ENCODE measurements at regions not wholly inside any gene's neighbourhood (a gene's known extent, or its start where the extent isn't known, plus 50 kb on each side); places are given as distances from the start of the nearest gene placed in this dataset.
"Not testable (repeated sequence)": the region's sequence is repeated elsewhere in the genome, so short reads cannot be mapped to it uniquely, and the experiment has no call there.

DNA sequence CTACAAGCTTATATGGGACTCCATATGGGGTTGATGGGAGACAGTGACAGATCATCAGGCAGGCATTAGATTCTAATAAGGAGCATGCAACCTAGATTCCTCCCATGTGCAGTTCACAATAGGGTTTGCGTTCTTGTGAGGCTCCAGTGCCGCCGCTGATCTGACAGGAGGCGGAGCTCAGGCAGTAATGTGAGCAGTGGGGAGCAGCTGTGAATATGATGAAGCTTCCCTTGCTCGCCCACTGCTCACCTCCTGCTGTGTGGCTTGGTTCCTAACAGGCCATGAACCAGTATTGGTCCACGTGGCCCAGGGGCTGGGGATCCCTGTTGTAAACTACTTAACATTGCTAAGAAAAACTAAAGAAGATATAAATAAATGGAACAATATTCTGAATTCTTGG, 378.4 kb downstream of the KCNRG start:
- ChIA-PET CTCF (no interaction called here), POLR2A (no interaction called here)
- TF ChIP-seq, protein P1, sequence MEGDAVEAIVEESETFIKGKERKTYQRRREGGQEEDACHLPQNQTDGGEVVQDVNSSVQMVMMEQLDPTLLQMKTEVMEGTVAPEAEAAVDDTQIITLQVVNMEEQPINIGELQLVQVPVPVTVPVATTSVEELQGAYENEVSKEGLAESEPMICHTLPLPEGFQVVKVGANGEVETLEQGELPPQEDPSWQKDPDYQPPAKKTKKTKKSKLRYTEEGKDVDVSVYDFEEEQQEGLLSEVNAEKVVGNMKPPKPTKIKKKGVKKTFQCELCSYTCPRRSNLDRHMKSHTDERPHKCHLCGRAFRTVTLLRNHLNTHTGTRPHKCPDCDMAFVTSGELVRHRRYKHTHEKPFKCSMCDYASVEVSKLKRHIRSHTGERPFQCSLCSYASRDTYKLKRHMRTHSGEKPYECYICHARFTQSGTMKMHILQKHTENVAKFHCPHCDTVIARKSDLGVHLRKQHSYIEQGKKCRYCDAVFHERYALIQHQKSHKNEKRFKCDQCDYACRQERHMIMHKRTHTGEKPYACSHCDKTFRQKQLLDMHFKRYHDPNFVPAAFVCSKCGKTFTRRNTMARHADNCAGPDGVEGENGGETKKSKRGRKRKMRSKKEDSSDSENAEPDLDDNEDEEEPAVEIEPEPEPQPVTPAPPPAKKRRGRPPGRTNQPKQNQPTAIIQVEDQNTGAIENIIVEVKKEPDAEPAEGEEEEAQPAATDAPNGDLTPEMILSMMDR (IDR thresholded peaks at IDR 0.05; ENCODE audit: control extremely low read depth, extremely low read depth, low read depth, missing control alignments) = no peak
- no peak for DNase-seq (ENCODE audit: extremely low spot score)

DNA sequence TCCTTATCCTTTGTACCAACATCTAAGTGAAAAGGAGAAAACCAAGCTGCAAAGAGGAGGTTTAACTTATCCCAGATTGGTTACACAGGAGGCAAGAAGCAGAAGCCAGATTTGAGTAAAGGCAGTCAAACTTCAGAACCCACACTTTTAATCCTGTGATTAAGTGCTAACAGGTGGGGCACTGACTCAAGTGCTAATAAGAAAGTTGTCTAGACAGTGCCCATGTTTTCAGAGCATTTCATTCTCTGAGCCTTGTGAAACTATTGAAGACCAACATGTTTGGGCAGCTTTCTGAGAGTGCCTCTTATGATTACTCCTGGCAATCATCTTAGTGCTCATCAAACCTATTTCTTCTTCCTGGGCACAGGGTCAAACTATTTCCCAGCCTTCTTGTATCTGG, 380.8 kb downstream of the KCNRG start:
- ChIA-PET POLR2A (no interaction called here), CTCF (no interaction called here)
- DNase-seq (ENCODE audit: extremely low spot score) = no peak
- TF ChIP-seq, protein P1 (IDR thresholded peaks at IDR 0.05; ENCODE audit: control extremely low read depth, extremely low read depth, low read depth, missing control alignments) = no peak

DNA sequence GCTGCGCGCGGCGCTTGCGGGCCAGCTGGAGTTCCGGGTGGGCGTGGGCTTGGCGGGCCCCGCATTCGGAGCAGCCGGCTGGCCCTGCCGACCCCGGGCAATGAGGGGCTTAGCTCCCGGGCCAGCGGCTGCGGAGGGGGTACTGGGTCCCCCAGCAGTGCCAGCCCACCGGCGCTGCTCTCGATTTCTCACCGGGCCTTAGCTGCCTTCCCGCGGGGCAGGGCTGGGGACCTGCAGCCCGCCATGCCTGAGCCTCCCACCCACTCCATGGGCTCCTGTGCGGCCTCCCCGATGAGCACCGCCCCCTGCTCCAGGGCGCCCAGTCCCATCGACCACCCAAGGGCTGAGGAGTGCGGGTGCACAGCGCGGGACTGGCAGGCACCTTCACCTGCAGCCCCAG, 381.4 kb downstream of the KCNRG start:
- CTCF ChIA-PET; DNase-seq (ENCODE audit: extremely low spot score); POLR2A ChIA-PET: not testable (repeated sequence)

DNA sequence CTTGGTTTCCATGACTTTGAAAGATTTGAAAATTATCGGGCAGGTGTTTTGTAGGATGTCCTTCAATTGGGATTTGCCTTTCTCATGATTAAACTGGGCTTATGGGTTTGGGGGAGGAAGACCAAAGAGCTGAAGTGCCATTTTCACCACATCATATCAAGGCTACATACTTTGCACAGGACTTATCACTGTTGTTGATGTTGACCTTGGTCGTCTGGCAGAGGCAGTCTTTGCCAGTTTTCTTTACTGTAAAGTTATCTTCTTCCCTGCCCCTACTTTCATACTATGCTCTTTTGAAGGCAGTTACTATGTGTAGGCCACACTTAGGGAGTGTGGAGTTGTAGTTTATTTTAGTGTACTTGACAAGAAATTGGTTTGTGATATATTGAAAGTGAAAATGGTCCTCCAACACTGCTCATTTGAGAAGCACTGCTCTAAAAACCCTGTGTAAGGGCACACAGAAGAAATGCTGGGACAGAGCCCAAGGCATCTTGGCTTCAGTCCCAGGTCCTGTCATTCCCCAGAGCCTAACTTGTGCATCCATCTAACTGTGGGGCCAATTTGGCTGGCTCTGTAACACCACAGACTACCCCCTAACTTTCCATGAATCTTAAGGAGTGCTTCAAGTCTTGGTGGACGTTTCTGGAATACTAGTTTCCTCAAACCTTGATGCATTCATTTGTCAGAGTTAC, 384.9 kb downstream of the KCNRG start:
- ChIA-PET CTCF (no interaction called here), POLR2A (no interaction called here)
- TF ChIP-seq, protein P1 (IDR thresholded peaks at IDR 0.05; ENCODE audit: control extremely low read depth, extremely low read depth, low read depth, missing control alignments) = no peak
- DNase-seq (ENCODE audit: extremely low spot score) = no peak

DNA sequence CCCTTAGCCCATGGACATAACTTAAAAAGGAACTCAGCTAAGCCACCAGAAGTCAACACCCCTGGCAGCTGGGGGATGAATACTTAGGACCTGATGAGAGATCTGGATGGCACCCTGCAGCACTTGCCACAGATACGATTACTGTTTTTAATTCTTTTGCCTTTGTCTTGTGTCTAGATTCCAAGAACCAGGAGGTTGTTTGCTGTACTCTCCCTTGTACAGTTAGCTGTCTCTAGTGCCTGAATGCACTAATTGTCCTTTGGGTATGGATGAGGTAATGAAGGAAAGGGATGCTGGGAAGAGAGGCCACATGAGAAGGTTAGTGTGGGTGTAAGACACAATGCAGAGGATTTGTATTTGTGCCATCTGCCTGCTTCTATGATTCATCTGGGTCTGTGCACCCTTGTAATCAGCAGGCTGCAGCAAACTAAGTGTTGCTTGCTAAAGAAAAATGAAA, 385.8 kb downstream of the KCNRG start:
- ChIA-PET POLR2A (no interaction called here), CTCF (no interaction called here)
- no peak for DNase-seq (ENCODE audit: extremely low spot score)

DNA sequence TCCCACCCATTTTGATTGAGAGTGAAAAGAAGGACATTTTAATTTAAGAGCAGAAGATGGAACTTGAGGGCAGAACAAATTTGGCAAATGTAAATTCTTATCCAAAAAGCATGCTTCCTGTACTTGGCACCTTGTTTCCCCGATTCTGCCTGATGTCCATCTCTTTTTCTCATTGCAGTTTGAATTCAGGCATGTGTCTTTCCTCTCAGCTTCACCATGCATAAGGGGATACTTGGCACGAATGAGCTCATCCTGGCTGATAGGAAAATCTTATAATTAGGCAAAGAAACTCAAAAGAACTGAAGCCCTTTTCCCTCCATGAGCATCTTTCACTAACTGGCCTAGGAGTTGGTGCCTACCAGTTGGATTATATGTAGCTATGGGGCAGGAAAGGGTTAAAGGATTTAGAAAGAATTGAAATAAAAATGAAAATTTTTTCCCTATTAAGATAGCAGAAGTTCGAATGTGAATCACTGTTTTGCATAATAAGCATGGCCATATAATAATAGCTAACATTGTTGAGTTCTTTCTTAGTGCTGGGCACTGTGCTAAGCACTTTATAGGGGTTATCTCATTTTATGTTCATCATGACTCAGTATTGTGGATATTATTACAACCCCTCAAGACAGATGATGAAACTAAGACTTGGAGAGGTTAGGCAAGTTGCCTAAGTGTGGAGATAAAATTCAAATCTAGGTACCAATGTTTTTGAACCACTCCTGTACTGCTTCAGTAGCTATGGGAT, 386.6 kb downstream of the KCNRG start:
- ChIA-PET POLR2A (no interaction called here), CTCF (interaction anchor here (1.2 kb wide), 2 partner anchors 10 to 36 kb away, joined by 3 read pairs; no protein-coding TSS in a partner anchor)
- DNase-seq (ENCODE audit: extremely low spot score) = no peak
- TF ChIP-seq, protein P1 (IDR thresholded peaks at IDR 0.05; ENCODE audit: control extremely low read depth, extremely low read depth, low read depth, missing control alignments) = no peak

More for the DNA sequence above, 385.8 kb downstream of the KCNRG start:
- TF ChIP-seq, protein P1 (IDR thresholded peaks at IDR 0.05; ENCODE audit: control extremely low read depth, extremely low read depth, low read depth, missing control alignments) = no peak

DNA sequence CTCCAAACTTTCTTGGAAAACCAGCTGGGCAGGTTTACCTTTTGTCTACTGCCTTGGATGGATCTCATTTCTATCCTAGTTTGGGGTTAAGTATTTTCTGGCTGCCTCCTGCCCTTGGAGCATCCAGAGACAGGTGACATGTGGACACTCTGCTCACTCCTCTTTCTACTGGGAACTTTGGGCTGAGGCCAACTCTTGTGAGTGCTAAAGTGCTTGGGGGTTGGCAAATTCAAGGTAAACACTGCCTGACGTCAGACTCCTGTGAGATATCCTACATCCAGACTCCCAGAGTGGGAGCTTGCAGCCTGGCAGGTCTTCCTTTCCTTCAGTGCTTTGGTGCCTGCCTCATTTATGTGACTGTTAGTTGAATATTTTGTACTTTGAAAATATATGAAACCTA, 388.1 kb downstream of the KCNRG start:
- ChIA-PET POLR2A (no interaction called here), CTCF (no interaction called here)
- DNase-seq (ENCODE audit: extremely low spot score) = no peak
- TF ChIP-seq, protein P1 (IDR thresholded peaks at IDR 0.05; ENCODE audit: control extremely low read depth, extremely low read depth, low read depth, missing control alignments) = no peak
